GM23248 (cell line): ENCODE measurements at regions not wholly inside any gene's neighbourhood (a gene's known extent, or its start where the extent isn't known, plus 50 kb on each side); places are given as distances from the start of the nearest gene placed in this dataset.

Source experiments
- DNase-seq: peaks from one replicate; pipeline ENCODE4 v3.0.0-alpha.2; 2015
- H2AFZ ChIP-seq: fragments of 200-600 bp; sonication (generic); 2 replicates; pipeline ENCODE4 v1.6.1; 2016; ENCODE audit warnings: antibody characterized with exemption
- H3F3A ChIP-seq: fragments of 200-600 bp; sonication (generic); 2 replicates; pipeline ENCODE4 v1.6.1; 2016; ENCODE audit warnings: mild to moderate bottlenecking, antibody characterized with exemption, mixed run types; ENCODE audit not compliant: insufficient read depth
- H3K27ac ChIP-seq: fragments of 200-600 bp; sonication (generic); 2 replicates; pipeline ENCODE4 v1.5.1; 2016; ENCODE audit warnings: mild to moderate bottlenecking
- H3K27me3 ChIP-seq: fragments of 200-600 bp; sonication (generic); replicated peaks from 2 replicates; pipeline ENCODE4 v1.6.1; 2016; ENCODE audit warnings: mild to moderate bottlenecking; ENCODE audit not compliant: insufficient read depth
- H3K36me3 ChIP-seq: fragments of 200-600 bp; sonication (generic); 2 replicates; pipeline ENCODE4 v1.6.1; 2016; ENCODE audit warnings: low read depth, mild to moderate bottlenecking
- H3K4me1 ChIP-seq: fragments of 200-600 bp; sonication (generic); 2 replicates; pipeline ENCODE4 v1.6.1; 2016; ENCODE audit warnings: mild to moderate bottlenecking; ENCODE audit not compliant: insufficient read depth
- H3K4me2 ChIP-seq: fragments of 200-600 bp; sonication (generic); one replicate; pipeline ENCODE4 v1.6.1; 2016; ENCODE audit warnings: mild to moderate bottlenecking; ENCODE audit not compliant: unreplicated experiment
- H3K4me3 ChIP-seq: fragments of 200-600 bp; sonication (generic); 2 replicates; pipeline ENCODE4 v1.5.1; 2016; ENCODE audit warnings: mild to moderate bottlenecking
- H3K79me2 ChIP-seq: fragments of 200-600 bp; sonication (generic); 2 replicates; pipeline ENCODE4 v1.6.1; 2016; ENCODE audit warnings: mild to moderate bottlenecking; ENCODE audit not compliant: insufficient read depth
- H3K9ac ChIP-seq: fragments of 200-600 bp; sonication (generic); 2 replicates; pipeline ENCODE4 v1.6.1; 2016; ENCODE audit warnings: mild to moderate bottlenecking
- H3K9me2 ChIP-seq: fragments of 200-600 bp; sonication (generic); 2 replicates; pipeline ENCODE4 v1.6.1; 2016; ENCODE audit warnings: mixed run types, mild to moderate bottlenecking, moderate library complexity; ENCODE audit not compliant: insufficient read depth
- H3K9me3 ChIP-seq: fragments of 200-600 bp; sonication (generic); one replicate; pipeline ENCODE4 v1.6.1; 2017; ENCODE audit warnings: low read depth
- H4K20me1 ChIP-seq: fragments of 200-600 bp; sonication (generic); 2 replicates; pipeline ENCODE4 v1.6.0; 2016; ENCODE audit not compliant: insufficient read depth
- EZH2 ChIP-seq: fragments of 200-600 bp; sonication (generic); IDR thresholded peaks from 2 replicates; pipeline ENCODE4 v1.6.1; 2018; ENCODE audit warnings: antibody characterized with exemption, mild to moderate bottlenecking; ENCODE audit not compliant: insufficient read depth, poor library complexity, severe bottlenecking
- EZH2phosphoT487 ChIP-seq: fragments of 200-600 bp; sonication (generic); IDR thresholded peaks from 2 replicates; pipeline ENCODE4 v1.6.1; 2018; ENCODE audit warnings: antibody characterized with exemption, moderate library complexity, mild to moderate bottlenecking, low read depth; ENCODE audit not compliant: insufficient read depth
- WGBS, 2 experiments: methylation state at CpG; one replicate each; pipeline ENCODE4 v1.1.6; 2015 to 2017; ENCODE audit warnings: low lambda C conversion rate in 2 of 2, low coverage in 1 of 2; ENCODE audit errors: missing lambda C conversion rate in 2 of 2; 5-methylcytosine and 5-hydroxymethylcytosine counted together
- in situ Hi-C: fragments of 300-500 bp; cut with MboI; formaldehyde crosslinking; loops from 2 replicates; pipeline ENCODE4 v1.15.0; 2020

DNA sequence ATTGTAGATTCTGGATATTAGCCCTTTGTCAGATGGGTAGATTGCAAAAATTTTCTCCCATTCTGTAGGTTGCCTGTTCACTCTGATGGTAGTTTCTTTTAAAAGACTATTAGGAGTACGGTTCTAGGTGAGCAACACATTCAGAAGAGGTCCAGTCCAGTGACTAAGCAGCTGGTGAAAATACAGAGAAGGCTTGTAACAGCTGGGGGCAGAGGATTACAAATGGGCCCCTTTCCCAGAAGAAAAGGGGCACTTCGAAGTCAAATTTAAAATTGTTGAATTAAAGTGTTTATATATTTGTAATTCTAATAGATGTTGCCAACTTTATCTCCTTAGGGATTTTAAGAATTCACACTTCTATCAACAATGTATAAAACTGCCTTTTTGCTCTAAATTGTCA lies 720.5 kb downstream of the TLE4 start:
- Histone ChIP-seq H3K9ac (no peak overlapping the region), H3K79me2 (no peaks in the 10 kb centered on the region), H3K36me3 (no peaks in the 10 kb centered on the region), H3F3A (no peaks in the 10 kb centered on the region), H3K27ac (no peak overlapping the region), H3K4me3 (no peak overlapping the region), H3K4me2 (no peak overlapping the region), H3K9me3 (no peaks in the 10 kb centered on the region), H3K9me2 (no peaks in the 10 kb centered on the region), H2AFZ (no peak overlapping the region), H3K27me3 (no peaks in the 10 kb centered on the region), H3K4me1 (no peaks in the 10 kb centered on the region), H4K20me1 (no peaks in the 10 kb centered on the region)
- 5 to 9% methylated on average over 2 of the region's 2 CpGs for WGBS, 2 experiments
- in situ Hi-C loops: no loop called here
- DNase-seq: no peak
- TF ChIP-seq EZH2phosphoT487: no peak
- no peak for TF ChIP-seq EZH2

DNA sequence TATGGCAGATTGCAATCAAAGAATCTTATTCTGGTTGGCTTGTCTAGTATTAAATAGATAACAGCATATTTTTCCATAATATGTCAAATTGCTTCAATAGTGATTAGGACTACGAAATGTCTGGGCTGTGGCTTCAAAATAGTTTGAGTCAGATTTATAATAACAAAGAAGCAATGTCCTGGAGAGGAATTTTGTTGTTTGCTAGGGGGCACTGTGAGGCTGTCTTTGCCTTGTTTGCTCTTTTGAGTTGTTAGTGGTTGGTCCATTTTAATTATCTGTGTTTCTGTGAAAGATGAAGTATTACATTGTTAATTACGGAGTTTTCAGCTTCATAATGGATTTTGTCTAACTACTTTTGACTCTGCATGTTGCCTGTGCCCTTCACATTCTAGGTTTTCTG lies 713.6 kb downstream of the TLE4 start:
- H3K79me2 ChIP-seq: no peaks in the 10 kb centered on the region
- no peak overlapping the region for H3K4me2 ChIP-seq
- no peak for DNase-seq
- H3K4me1 ChIP-seq: no peaks in the 10 kb centered on the region
- H3K9ac ChIP-seq: no peak overlapping the region
- H3F3A ChIP-seq: no peaks in the 10 kb centered on the region
- H3K9me2 ChIP-seq: no peaks in the 10 kb centered on the region
- no peaks in the 10 kb centered on the region for H3K36me3 ChIP-seq
- no peaks in the 10 kb centered on the region for H3K9me3 ChIP-seq
- no peak for TF ChIP-seq EZH2phosphoT487
- TF ChIP-seq EZH2: no peak
- no peak overlapping the region for H3K27ac ChIP-seq
- H3K4me3 ChIP-seq: no peak overlapping the region
- no peaks in the 10 kb centered on the region for H4K20me1 ChIP-seq
- H2AFZ ChIP-seq: no peak overlapping the region
- no peaks in the 10 kb centered on the region for H3K27me3 ChIP-seq
- 2 to 3% methylated on average over 2 of the region's 2 CpGs for WGBS, 2 experiments
- in situ Hi-C loops: no loop called here

DNA sequence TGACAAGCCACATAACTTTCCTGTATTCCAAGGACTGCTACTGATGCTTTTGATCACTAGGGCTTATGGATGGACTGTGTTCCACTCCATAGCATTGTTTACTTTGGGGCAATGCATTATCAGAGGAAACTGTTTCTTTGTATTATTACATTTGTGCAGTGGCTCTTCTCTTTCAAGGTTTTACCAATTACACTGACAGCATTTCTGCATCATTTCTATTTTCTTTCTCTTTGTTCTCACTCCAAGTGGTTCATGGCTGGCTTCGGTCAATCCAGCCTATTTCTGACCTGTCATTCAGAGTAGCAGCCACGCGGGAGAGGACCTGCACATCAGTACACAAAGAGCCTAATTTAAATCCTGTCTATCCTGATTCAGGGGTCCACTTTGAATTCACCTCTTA lies 711.0 kb downstream of the TLE4 start:
- in situ Hi-C loops: no loop called here
- Histone ChIP-seq H4K20me1 (no peaks in the 10 kb centered on the region), H2AFZ (no peak overlapping the region), H3K27ac (no peak overlapping the region), H3K27me3 (no peaks in the 10 kb centered on the region), H3K79me2 (no peaks in the 10 kb centered on the region), H3K9ac (no peak overlapping the region), H3K9me3 (no peaks in the 10 kb centered on the region), H3K4me2 (no peak overlapping the region), H3K4me1 (no peaks in the 10 kb centered on the region), H3K4me3 (no peak overlapping the region), H3K36me3 (no peaks in the 10 kb centered on the region), H3K9me2 (no peaks in the 10 kb centered on the region), H3F3A (no peaks in the 10 kb centered on the region)
- 5 to 6% methylated on average over 3 of the region's 3 CpGs for WGBS, 2 experiments
- no peak for DNase-seq
- TF ChIP-seq EZH2 (no peak), EZH2phosphoT487 (no peak)

DNA sequence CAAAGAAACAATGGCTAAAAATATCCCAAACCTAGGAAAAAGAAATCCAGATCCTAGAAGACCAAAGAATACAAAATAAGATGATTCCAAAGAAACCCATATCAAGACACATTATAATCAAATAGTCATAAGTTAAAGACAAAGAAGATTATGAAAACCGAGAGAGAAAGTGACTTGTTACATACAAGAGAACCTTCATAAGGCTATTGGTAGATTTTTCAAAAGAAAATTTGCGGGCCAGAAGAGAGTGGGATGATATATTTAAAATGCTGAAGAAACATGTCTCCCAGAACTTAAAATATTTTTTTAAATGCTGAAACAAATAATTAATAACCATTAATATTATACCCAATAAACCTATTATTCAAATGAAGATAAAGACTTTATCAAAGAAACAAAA lies 687.3 kb downstream of the TLE4 start:
- Histone ChIP-seq H3K27ac (no peak overlapping the region), H3K9me2 (no peaks in the 10 kb centered on the region), H3K27me3 (no peaks in the 10 kb centered on the region), H3K4me3 (no peak overlapping the region), H3F3A (no peaks in the 10 kb centered on the region), H3K4me1 (no peaks in the 10 kb centered on the region), H3K4me2 (no peak overlapping the region), H2AFZ (no peak overlapping the region), H3K79me2 (no peaks in the 10 kb centered on the region), H3K36me3 (no peaks in the 10 kb centered on the region), H4K20me1 (no peaks in the 10 kb centered on the region), H3K9ac (no peak overlapping the region), H3K9me3 (no peaks in the 10 kb centered on the region)
- 14 to 18% methylated on average over 2 of the region's 2 CpGs for WGBS, 2 experiments
- in situ Hi-C loops: no loop called here
- DNase-seq: no peak
- TF ChIP-seq EZH2phosphoT487 (no peak), EZH2 (no peak)

DNA sequence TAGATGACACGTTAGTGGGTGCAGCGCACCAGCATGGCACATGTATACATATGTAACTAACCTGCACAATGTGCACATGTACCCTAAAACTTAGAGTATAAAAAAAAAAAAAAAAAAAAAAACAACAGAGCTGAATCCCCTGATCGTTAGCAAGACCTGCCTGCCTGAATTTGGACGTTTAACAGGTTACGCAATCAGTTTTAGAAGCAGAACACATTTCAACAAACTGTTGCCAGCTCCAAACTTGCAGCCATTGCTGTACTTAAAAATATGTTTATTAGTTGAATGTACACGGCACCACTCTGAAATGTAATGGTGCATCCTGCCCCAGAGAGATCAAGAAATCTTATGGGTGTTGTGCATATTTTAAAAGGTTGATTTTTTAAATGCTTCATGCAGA lies 680.0 kb downstream of the TLE4 start:
- no peaks in the 10 kb centered on the region for H3F3A ChIP-seq
- no peaks in the 10 kb centered on the region for H3K79me2 ChIP-seq
- H3K36me3 ChIP-seq: no peaks in the 10 kb centered on the region
- H3K4me3 ChIP-seq: no peak overlapping the region
- H3K9me2 ChIP-seq: no peaks in the 10 kb centered on the region
- 20 to 37% methylated on average over 4 to 6 of the region's 6 CpGs for WGBS, 2 experiments
- no peak overlapping the region for H3K9ac ChIP-seq
- DNase-seq: no peak
- H3K27ac ChIP-seq: no peak overlapping the region
- TF ChIP-seq EZH2phosphoT487 (no peak), EZH2 (no peak)
- no peak overlapping the region for H3K4me2 ChIP-seq
- no peaks in the 10 kb centered on the region for H3K4me1 ChIP-seq
- no peak overlapping the region for H2AFZ ChIP-seq
- in situ Hi-C loops: no loop called here
- no peaks in the 10 kb centered on the region for H3K27me3 ChIP-seq
- H3K9me3 ChIP-seq: no peaks in the 10 kb centered on the region
- H4K20me1 ChIP-seq: no peaks in the 10 kb centered on the region
